Activated CD4-positive, alpha-beta T cell treated with anti-CD3 and anti-CD28 coated beads, Interleukin-2, amount 50 U/mL, for 16 hours (primary cell): ENCODE measurements at regions not wholly inside any gene's neighbourhood (a gene's known extent, or its start where the extent isn't known, plus 50 kb on each side); places are given as distances from the start of the nearest gene placed in this dataset.

Experiments
- DNase-seq: peaks from one replicate; pipeline ENCODE4 v3.0.0-alpha.2; 2020

DNA sequence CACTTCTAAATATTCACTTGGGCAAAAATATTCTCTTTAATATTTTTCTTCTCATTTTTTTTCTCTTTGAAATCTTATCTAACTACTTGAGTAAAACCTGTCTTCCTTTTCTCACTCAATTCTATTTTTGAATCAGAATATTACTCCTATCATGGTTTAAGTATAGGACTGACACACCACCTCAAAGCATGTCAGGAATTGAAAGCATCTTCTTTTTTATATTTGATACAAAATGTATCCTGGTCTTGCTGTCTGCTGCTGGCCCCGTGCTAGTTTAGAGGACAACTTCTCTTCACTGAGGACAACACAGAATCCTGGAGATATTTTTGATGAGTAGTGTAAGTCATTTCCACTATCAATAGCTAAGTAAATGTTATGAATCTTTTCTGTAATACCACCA, 383.6 kb downstream of the GADD45G start:
- DNase-seq = peak; percentile 46

DNA sequence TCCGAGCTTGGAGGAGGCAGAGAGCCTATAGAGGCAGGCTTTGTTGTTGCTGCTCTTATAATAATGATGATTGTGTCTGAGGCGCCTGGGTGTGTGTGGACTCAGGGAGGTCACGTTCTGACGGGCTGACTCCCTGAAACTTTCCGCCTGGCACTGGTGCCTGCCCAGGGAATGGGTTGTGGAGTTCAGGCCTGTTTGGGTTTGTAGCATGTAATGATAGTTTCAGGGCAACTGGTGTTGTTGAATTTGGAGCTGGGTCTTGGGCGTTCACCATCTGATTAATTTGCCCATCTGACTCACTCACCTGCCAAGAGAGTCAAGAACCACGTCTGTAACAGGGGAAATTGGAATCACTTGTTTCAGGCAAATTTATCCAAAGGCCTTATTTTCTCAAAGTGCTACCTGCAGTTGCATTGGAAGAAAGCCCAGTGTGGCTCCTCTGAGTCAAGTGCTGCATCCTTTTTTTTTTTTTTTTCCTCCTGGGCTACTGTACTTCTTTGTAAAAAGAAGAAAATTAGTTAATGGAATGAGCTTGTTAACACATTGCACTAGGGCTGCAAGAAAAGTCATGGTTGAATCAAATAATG, 386.5 kb downstream of the GADD45G start:
- no peak for DNase-seq

DNA sequence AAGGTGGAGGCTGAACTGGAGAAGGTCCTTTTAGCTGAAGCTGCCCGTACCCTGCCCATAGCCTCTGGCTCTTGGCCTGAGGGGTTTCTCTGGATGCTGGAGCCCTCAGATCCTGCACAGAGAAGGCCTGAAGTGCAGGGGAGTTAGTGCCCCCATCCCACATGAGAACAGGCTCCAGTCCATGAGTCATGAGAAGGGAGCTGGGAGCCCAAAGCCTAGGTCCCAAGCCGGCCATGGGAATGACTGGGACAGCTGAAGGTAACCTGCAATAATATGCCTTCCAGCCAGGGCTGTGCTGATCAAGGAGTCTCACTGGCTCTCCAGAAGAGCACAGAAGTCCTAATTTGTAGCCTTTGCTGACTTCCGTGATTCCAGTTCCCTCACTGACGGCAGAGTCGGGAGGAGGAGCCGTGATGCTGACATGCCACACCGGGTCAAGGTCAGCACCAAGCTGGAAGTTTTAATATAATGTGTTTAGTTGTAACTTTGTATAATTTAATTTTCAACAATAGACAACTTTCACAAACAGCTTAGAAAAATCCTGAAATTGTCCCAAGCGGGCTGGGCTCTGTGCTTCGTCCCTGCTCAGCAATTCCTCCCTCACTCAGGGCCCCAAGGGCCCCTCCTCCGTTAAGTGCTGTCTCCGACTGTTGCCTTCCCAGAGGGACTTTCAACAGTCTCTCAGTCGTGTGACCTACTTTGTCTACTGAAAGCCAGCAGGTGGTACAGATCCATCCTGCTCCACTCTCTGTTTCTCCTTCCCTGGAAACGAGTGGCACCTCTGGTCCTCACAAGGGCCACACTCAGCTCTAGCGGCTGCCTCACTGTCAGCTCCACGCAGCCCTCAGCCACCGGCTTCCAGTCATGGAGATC, 387.8 kb downstream of the GADD45G start:
- no peak for DNase-seq

DNA sequence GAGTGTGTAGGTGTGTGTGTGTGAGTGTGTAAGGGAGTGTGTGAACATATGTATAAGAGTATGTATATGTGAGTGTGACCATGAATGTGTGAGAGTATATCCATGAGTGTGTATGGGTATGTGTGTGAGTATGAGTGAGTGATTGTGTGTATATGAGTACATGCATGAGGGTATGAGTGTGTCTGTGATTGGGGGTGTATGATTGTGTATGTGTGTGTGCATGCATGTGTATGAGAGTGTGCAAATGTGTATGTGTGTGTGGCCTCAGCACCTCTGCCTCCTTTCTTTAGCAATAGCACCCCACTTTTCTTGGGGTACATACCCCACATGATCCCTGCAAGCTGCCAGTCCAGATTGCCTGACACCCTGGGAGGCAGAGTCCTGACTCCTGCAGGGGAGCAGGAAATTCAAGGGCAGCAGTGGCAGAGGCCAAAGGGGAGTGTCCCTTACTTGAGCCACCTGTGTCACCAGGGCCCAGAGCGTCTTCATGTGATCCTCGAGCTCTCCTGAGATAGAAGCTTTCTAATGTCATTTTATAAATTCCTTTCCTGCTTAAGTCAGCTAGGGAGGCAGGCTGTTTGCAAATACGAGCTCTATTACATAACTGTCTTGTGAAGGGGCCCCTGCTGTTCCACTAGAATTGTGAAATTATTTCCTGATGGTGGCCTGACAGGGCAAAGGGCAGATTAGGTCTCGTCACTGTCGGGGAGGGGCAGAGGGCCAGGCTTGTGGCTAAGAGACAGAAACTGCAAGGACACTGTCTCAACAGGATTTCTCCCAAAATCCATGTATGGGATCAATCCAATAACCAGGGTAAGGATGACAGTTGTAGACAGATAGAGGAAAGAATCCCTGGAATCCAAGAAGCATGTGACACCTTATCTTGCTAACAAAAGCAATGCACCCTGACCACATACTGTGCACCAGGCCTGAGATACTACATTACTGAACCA, 389.1 kb downstream of the GADD45G start:
- no peak for DNase-seq

DNA sequence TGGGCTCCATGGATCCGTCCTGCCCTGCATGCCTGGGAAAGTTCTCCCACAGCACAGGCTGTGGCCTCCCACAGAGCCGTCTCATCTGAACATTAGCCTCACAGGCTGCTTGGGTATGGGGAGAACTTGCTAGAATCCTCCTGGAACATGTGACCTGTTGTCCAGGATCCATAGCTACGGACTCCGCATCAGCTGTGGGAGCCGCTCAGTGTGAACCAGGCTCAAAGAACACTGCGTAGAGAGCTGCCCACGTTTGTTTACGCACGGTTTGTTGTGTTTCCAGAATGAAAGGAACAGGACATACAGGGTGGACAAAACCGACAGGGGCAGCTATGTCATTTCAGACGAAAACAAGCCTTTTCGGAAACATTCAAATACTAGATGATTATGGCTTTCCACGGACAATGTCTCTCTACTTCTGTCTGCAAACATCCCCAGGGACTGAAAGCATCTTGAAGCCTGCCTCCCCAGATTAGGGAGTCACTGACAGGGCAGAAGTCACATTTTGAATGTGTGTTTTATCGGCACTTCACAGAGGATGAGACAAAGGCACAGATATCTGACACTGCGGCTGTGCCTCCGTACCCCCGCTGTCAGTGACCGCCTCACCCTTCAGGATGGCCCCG, 390.3 kb downstream of the GADD45G start:
- no peak for DNase-seq

DNA sequence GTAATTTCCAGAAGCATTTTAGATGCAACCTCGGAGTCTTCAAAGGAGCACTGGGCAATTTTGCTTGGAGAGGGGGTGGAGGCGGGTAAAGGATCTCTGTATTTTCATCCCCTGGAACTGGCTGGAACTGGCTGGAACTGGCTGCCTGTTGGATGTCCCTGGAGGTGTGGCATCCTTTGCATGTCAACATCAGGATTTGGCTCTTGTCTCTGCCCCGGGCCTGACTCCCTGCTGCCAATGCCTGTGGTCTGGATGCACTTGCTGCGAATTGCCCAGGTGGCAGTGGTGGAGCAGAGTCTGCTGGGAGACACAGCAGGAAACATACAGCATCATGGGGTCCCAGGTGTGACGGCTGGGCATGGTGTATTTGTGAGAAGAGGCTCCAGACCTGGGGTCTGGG, 391.3 kb downstream of the GADD45G start:
- no peak for DNase-seq

DNA sequence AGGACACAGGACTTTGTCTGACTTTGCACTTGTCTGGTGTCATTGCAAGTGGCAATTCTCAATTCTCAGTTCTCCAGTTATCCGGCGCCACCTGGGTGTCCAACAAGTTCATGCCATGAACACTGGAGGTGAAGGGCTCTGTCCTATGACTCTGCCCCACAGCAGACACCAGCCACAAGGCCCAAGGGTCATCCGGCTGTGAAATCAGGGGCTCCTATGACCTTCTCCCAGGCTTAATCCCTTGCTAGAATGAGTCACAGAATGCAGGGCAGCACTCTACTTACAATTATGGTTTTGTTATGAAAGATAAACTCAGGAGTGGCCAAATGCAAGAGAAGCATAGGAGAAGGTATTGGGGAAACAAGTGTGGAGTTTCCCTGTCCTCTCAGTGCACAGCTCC, 392.0 kb downstream of the GADD45G start:
- peak; percentile 31 for DNase-seq

DNA sequence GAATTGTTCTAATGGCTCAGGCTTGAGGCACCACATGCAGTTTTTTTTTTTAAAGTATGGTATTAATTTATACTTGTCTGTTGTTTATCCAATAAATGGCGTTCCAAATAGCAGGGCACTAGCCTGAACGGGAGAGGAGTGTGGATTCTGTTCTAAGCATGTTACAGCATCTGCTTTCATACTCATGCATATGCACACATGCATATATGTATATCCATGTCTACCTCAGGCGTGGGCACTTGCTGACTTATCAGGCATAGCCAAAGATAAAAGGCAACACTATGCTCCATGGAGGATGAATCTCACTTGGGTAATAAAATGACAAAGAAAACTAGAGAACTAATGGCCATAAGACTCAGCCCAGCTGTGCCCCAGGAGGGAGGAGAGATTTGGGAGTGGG, 393.8 kb downstream of the GADD45G start:
- DNase-seq = no peak

DNA sequence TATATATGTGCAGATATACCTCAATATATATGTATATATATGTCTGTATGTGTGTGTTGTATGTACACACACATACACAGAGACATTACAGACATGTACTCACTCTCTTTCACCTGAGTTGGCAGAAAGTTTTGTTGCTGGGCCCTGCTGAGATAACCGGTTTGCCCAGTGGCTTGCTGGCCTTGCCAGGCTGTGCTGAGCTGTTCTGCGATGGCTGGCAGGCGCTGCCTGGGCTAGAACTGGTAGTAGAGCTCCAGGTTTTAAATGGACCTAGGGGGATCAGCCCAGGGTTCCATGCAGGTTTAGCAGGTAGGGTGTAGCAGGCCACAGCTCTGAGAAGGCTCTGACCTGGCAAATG, 394.3 kb downstream of the GADD45G start:
- DNase-seq = peak; percentile 25

DNA sequence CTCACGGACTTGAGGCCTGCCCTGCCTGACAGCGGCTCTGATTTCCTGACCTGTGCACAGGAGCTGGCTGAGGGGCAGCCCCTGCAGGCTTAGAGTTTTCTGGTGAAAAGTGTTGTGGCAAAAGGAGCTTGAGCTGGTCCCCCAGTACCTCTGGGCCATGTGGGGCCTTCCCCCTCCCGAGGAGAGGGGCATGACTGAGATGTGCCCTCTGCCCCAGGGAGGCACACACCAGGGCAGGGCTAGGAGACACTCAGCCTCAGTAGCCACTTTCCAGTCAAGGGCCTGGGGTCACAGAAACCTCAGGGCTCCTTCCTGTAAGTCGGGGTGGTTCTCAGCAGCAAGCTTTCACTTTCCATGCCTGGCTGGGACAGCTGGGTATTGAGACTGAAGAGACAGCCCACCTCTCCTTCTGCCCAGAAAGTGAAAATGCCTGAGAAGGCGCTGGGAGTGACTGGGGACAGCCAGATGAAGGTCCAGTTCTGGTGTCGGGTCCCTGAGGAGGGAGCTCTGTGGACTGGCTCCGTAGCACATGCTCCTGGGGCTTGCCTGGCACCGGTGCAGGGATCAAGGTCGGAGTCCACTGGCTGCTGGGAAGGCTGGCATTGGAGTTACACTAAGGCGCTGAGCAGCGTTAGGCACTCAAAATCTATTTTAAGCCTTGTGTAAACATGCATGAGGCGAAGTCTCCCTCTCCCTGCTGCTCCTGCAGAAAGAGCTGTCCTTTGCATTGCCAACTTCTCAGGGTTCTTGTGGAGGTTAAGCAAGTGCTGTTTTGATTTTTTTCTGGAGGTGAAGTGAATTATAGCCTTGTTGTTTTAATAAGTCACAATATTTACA, 394.9 kb downstream of the GADD45G start:
- peak; percentile 80 for DNase-seq

DNA sequence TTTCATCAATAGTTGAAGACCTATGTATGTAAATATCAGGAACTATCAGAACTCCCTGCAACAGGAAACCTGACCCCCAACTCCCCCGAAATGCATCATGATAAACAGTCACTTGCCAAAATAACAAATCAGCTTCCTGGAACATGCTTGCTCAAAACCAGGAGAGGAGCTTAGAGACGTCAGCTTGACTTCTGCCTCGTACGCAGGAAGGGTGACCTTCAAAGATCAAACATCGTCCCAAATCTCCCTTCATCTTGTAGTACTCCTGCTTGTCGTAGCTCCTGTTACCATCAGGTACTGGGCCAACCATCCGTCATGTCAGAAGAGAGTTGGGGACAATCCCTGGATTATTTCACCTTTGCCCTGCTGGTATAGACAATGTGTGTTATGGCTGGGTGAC, 396.1 kb downstream of the GADD45G start:
- DNase-seq = no peak

DNA sequence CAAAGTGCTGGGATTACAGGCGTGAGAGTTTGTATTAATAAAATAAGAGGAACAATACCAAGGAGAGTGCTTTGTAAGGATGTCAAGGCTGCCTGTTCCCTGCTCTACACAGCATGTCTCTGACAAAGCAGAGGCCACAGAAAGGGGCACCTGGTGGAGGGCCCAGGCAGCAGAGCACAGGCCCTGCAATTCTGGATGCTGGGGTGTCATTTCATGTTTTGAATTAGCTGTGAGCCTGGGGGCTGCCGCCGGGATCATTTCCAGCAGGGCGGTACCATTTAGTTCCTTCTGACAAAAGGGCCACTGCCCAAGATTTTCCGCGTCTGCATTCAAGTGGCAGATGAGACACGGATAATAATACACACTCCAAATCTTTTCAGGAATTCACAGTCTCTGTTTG, 396.9 kb downstream of the GADD45G start:
- no peak for DNase-seq

DNA sequence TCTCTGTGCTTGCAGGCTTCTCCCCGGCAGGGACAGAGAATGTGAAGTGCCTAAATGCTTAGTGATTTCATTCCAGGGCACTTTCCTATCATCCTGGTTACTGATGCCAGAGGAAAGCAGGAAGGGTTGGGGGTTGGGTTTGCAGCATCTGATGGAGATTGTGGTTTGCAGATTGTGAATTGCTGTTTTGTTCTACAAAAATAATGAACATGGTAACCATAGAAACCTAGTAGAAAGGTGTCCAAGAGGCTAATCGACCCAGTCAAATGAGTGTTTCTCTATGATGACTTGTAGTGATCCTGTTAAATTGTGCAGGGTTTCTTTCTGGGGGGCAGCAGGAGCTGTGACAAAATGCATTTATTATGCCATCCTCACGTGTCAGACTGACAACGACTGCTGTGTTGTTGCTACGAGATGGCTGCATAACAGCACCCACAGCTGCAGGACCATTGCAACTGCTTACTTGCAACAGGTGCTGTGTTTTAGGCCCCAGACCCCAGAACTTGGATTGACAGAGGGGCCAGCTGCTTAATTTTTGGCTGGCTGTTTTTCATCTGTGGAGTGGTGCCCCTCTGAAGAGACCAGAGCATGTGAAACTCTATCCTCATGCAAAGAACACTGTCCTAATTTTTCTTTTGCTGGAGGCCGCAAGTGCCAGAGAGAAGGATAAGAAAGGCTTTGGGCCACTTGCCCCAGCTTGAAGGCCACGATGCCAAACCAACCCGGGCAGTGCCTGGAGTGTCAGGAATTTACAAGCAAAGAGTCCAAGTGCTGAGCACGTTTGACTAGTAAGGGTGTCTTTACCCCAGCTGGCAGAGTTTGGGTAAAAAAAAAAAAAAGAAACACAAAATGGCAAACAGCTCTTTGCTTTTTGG, 397.8 kb downstream of the GADD45G start:
- DNase-seq = no peak

DNA sequence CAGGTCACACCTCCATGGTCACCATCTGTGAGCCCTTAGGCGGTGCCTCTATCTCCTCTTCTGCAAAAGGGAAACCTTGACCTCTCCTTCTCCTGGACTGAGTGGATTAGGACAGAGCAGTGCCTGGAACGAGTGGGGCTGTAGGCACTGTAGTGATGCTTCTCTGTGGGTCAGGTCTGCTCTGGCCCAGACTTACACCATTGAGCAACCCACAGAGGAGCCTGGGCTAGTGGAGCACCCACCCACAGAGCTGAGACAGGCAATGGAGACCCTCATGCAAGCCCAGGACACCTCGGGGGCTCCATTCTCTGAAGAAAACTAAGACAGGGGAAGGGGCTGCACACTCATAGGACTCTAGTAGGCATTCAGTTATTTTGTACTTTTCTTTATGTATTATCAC, 400.6 kb downstream of the GADD45G start:
- DNase-seq = no peak

DNA sequence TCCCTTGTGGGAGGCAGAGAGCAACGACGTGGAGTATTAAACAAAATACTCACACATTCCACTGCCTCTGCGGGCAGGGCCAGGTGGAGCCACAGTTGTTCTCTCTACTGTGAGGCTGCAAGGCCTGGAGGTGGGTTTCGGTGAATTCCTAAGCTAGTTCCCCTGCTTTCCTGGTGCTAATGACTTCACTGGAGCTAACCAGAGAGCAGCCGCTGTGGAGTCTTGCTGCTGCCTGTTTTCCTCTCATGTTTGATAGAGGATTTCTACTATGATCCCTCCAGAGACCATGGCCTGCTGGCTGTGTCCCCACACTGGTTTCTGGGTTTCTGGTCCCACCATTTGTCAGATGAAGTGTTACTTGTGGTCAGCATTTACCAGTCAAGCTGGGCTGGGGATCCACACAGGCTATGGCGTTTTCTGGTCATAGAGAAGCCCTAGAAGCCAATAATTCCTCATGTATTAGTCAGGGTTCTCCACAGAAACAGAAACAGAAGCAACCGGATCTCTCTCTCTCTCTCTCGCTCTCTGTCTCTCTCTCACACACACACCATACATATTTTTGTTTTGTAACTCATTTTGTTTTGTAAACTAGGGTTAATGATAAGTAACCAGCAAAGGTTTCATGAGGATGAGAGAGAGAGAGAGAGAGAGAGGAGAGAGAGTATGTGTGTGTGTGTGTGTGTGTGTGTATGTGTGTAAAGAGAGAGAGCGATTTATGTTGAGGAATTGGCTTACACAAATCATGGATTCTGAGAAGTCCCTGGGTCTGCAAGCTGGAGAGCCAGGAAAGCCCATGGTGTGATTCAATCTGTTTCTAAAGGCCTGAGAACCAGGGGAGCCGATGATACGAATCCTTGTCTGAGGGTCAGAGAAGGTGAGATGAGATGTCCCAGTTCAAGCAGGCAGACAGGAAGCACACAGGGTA, 403.0 kb downstream of the GADD45G start:
- no peak for DNase-seq

DNA sequence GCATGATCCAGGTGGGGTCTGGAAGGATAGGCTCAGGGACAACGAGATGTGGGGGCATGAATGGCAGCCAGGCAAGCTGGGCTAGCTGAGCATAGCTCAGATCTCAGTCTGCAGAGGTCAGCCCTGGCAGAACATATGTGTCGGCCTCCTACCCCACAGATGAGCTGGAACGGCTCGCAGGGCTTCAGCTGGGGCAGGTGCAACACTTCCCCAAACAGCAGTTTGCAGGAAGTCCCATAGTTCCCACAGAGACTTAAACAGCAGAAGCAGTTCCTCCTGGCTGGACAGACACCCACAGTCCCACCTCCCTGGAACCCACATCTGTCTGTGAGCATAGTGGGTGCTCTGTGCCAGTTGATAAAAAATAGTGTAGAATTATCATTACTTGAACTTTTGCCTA, 404.6 kb downstream of the GADD45G start:
- no peak for DNase-seq

DNA sequence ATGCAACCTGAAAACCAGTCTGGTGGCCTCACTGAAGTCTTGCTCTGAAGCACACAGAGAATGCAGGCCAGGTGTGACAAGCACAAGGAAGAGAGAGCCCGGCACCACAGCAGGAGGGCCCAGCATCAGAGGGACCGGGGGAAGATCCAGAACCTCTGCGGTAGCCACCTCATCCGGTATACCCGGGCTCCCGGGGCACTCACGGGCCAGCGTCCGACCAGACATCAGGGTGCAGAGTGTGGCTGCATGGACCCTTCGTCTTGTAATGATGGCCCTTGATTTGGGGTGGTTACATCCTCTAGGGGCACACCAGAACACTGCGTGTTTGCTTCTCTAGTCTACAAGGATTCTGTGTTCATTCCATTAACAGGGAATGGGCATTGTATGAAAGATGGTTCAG, 406.0 kb downstream of the GADD45G start:
- DNase-seq = no peak

DNA sequence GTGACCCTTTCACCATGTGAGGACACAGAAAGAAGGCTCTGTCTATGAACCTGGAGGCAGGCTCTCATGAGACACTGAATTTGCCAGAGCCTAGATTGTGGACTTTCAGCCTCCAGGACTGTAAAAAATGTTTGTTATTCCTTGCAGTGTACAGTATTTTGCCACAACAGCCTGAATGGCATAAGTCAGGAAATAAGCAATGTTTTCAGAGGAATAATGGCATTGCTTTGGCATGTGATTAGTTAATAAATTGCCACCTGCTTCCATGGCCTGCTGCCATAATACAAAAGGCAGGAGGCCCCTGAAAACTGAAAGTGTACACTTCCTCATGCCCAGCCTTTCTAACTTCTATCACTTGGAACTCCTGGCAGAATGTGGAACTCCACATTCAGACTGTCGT, 408.1 kb downstream of the GADD45G start:
- no peak for DNase-seq

DNA sequence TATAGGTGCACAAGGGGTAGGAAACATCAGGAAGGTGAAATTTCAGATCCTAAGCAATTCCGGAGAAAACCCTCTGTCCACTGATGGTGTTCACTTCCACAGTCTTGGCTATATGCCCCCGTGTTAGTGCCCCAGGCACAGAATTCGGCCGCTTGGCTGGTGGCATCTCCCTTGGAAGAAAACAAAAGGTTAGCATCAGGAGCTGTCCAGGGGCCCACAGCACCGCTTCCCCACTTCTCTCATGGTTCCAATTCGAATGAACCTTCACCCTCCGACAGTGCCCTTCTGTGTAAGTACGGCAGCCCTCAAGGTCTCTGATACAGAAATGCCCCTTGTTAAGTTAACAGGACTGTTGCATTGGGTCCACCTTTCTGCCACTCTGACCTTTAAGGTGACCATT, 409.0 kb downstream of the GADD45G start:
- no peak for DNase-seq

DNA sequence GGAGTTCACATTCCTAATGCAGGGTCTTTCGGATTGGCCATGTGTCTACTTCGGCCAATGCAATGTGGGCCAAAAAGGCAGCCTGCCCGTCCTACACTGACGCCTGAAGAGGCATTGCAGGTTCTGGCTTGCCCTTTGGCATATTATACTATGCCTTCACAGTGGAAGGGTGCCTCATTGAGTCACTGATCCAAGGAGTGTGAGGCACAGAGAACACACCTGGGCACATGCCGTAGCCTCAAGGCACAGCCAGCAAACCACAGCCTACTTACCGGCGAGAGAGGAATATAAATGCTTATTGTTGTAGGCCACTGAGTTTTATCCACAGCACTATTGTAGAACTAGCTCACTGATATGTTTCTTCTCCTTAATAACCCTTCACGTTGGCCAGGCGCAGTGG, 409.6 kb downstream of the GADD45G start:
- DNase-seq = no peak
